BJ (cell line): ENCODE measurements at regions not wholly inside any gene's neighbourhood (a gene's known extent, or its start where the extent isn't known, plus 50 kb on each side); places are given as distances from the start of the nearest gene placed in this dataset.

Source experiments
- CTCF ChIA-PET: fragments of 350-600 bp; formaldehyde crosslinking; extraction: SDS; loops from one replicate; lab custom pipeline; 2021; ENCODE audit warnings: antibody characterized with exemption, inconsistent platforms; lab: Yijun Ruan, JAX
- POLR2A ChIA-PET: fragments of 300-600 bp; sonication (Branson Sonifier 250); formaldehyde crosslinking; extraction: SDS; loops from one replicate; lab custom pipeline; 2021; ENCODE audit warnings: antibody characterized with exemption; lab: Charles Lee
- DNase-seq: peaks from one replicate; pipeline ENCODE4 v3.0.0-alpha.2; 2011; ENCODE audit warnings: low read depth
- H3K27me3 ChIP-seq: 2 replicates; pipeline ENCODE4 v1.6.0; 2011; ENCODE audit warnings: low read length; ENCODE audit not compliant: control insufficient read depth, insufficient read depth
- H3K36me3 ChIP-seq: 2 replicates; pipeline ENCODE4 v1.5.1; 2011; ENCODE audit warnings: low read length; ENCODE audit not compliant: control insufficient read depth, insufficient read depth
- H3K4me3 ChIP-seq: 2 replicates; pipeline ENCODE4 v1.5.1; 2011; ENCODE audit warnings: low read depth, mild to moderate bottlenecking, control low read depth, low read length
- TF ChIP-seq, protein P1 (sequence below): IDR thresholded peaks from 2 replicates; pipeline ENCODE4 v1.5.1; 2011; ENCODE audit warnings: low read depth, mild to moderate bottlenecking, control low read depth, inconsistent platforms, low read length, moderate library complexity; ENCODE audit not compliant: insufficient read depth

GRCh38 chr13:61954092-61954491, 538.4 kb upstream of the PCDH20 start:
- TF ChIP-seq, protein P1, sequence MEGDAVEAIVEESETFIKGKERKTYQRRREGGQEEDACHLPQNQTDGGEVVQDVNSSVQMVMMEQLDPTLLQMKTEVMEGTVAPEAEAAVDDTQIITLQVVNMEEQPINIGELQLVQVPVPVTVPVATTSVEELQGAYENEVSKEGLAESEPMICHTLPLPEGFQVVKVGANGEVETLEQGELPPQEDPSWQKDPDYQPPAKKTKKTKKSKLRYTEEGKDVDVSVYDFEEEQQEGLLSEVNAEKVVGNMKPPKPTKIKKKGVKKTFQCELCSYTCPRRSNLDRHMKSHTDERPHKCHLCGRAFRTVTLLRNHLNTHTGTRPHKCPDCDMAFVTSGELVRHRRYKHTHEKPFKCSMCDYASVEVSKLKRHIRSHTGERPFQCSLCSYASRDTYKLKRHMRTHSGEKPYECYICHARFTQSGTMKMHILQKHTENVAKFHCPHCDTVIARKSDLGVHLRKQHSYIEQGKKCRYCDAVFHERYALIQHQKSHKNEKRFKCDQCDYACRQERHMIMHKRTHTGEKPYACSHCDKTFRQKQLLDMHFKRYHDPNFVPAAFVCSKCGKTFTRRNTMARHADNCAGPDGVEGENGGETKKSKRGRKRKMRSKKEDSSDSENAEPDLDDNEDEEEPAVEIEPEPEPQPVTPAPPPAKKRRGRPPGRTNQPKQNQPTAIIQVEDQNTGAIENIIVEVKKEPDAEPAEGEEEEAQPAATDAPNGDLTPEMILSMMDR, result no peak
- H3K4me3 ChIP-seq, result no peak overlapping the region
- H3K36me3 ChIP-seq, result no peaks in the 10 kb centered on the region
- CTCF ChIA-PET, result no interaction called here
- H3K27me3 ChIP-seq, result no peaks in the 10 kb centered on the region
- POLR2A ChIA-PET, result no interaction called here
- DNase-seq, result no peak

GRCh38 chr13:61950828-61951227, 535.2 kb upstream of the PCDH20 start:
- Histone ChIP-seq H3K4me3 (no peak overlapping the region), H3K36me3 (no peaks in the 10 kb centered on the region), H3K27me3 (no peaks in the 10 kb centered on the region)
- no peak for DNase-seq
- TF ChIP-seq, protein P1, result no peak
- CTCF ChIA-PET, result no interaction called here
- POLR2A ChIA-PET, result no interaction called here

DNA sequence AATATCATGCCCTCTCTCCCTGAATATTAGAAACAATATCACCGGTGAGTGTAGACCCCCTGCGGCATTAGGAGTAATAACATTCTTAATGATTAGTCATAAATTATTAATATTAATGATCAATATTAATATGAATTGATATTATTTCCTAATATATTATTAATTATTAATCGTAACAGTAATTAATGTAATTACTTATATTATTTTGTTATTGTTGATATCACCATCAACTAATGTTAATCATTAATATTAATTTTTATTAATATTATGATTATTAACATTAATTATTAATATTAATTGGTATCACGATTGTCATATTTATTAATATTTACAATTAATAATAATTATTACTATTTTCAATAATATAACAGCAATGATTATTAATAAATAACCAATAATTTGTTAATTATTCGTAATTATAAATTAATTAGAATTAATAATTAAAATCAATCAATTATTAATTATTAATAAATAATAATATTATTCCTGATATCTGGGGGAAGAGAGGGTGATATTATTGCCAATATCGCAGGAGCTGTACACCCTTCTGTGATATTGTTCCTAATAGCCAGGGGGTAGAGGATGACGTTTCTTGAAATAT, 528.8 kb upstream of the PCDH20 start:
- CTCF ChIA-PET, result no interaction called here

DNA sequence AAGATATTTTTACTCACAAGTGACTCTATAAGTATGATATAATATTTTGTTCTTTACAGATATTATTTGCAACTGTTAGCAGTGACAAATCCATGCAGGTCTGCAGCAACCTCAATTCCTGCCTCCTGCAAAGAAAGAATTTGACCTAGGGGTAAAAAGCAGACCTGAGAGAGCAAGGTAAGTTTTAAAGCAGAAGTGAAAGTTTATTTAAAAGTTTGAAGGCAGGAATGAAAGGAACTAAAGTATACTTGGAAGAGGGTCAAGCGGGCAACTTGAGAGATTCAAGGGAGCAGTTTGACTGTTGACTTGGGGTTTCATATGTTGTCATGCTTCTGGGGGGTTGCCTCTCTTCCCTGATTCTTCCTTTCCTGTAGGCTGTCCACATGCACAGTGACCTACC, 520.1 kb upstream of the PCDH20 start:
- ChIA-PET POLR2A (no interaction called here), CTCF (no interaction called here)
- no peak overlapping the region for H3K4me3 ChIP-seq
- TF ChIP-seq, protein P1, result no peak
- no peaks in the 10 kb centered on the region for H3K36me3 ChIP-seq
- no peaks in the 10 kb centered on the region for H3K27me3 ChIP-seq
- no peak for DNase-seq

More for the DNA sequence above, 528.8 kb upstream of the PCDH20 start:
- DNase-seq, result no peak
- TF ChIP-seq, protein P1, result no peak
- no peaks in the 10 kb centered on the region for H3K36me3 ChIP-seq
- H3K4me3 ChIP-seq, result no peak overlapping the region
- no peaks in the 10 kb centered on the region for H3K27me3 ChIP-seq
- POLR2A ChIA-PET, result no interaction called here

DNA sequence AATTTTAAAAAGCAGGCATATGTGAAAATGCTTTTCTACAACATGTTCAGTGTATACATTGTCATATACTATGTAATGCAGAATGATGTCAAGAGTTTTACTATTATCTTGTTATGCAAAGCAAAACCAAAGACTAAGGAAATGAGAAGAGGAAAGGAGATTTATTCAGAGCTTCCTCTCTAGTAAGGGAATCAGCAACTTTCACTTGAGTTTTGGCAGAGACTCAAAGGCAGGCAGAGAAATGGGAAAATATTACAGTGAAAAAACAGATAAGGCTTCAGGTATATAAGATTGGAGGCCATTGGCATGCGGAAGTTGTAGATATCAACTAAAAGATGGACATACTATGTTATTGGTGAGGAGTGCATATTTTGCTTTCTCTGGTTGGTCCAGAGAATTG, 512.0 kb upstream of the PCDH20 start:
- ChIA-PET CTCF (no interaction called here), POLR2A (no interaction called here)
- TF ChIP-seq, protein P1, result no peak
- Histone ChIP-seq H3K36me3 (no peaks in the 10 kb centered on the region), H3K27me3 (no peaks in the 10 kb centered on the region), H3K4me3 (no peak overlapping the region)
- DNase-seq, result no peak
